ENCODE measurements at regions not wholly inside any gene's neighbourhood (a gene's known extent, or its start where the extent isn't known, plus 50 kb on each side); places are given as distances from the start of the nearest gene placed in this dataset.

DNA sequence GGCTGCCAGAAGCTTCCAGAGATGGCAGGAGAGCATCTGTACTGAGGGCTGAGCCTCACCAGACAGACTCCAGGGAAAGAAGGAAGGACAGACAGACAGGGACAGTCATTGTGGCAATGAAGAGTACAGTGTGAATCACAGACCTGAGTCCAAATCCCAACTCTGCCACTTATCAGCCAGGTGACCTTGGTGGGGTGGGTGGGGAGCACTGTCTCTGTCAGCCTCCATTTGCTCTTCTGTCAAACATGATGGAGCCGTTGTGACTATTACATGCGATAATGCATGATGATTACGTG is 85.9 kb upstream of the FSTL4 start:
- DNase-seq (ENCODE audit: low spot score in 2 of 2, unreplicated experiment in 2 of 2), result no peak
- Mint-ChIP-seq H3K27ac (no peak overlapping the region), H3K27me3 (ENCODE audit: low read depth) (peaks cover 23% of the 10 kb centered on the region), H3K36me3 (no peaks in the 10 kb centered on the region), H3K4me1 (peaks cover 7% of the 10 kb centered on the region), H3K9me3 (no peaks in the 10 kb centered on the region), H3K4me3 (no peak overlapping the region)
- TF ChIP-seq, protein P1, sequence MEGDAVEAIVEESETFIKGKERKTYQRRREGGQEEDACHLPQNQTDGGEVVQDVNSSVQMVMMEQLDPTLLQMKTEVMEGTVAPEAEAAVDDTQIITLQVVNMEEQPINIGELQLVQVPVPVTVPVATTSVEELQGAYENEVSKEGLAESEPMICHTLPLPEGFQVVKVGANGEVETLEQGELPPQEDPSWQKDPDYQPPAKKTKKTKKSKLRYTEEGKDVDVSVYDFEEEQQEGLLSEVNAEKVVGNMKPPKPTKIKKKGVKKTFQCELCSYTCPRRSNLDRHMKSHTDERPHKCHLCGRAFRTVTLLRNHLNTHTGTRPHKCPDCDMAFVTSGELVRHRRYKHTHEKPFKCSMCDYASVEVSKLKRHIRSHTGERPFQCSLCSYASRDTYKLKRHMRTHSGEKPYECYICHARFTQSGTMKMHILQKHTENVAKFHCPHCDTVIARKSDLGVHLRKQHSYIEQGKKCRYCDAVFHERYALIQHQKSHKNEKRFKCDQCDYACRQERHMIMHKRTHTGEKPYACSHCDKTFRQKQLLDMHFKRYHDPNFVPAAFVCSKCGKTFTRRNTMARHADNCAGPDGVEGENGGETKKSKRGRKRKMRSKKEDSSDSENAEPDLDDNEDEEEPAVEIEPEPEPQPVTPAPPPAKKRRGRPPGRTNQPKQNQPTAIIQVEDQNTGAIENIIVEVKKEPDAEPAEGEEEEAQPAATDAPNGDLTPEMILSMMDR (IDR thresholded peaks at IDR 0.05; ENCODE audit: unreplicated experiment), result no peak

DNA sequence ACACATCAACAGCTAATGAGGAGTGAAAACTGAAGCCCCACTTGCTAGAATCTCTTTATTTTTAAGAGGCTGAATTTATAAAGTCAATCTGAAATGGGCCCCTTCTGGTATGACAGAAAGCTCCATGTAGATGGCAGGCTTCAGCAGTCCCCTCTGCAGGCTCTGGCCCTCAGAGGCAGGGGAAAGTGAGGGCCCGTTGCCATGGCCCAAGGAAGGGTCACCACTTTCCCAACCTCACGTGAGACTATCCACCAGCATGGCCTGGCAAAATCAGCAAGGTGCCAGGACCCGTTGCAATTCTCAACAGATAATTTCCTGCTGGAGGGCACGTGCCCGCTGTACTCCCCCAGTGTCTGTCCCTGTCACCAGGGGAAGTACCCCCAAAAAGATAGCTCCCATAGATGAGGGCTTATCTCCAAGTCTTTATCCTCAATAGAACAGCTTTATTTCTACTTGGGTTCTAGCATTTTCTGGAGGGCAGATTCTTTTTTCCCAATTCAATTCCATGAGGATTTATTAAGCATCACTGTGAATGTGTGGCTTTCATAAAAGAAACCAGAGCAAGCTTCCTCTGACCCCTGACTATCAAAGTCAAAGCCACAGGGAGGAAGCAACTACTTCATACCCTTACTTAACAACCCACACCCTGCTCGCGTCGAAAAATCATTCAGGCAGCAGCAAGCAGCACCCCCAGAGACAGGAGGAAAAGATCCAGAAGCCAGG is 85.4 kb upstream of the FSTL4 start:
- no peaks in the 10 kb centered on the region for H3K36me3 Mint-ChIP-seq
- no peaks in the 10 kb centered on the region for H3K9me3 Mint-ChIP-seq
- peaks cover 26% of the 10 kb centered on the region for H3K27me3 Mint-ChIP-seq (ENCODE audit: low read depth)
- DNase-seq (ENCODE audit: low spot score in 2 of 2, unreplicated experiment in 2 of 2), result no peak
- TF ChIP-seq, protein P1 (IDR thresholded peaks at IDR 0.05; ENCODE audit: unreplicated experiment), result no peak
- peaks cover 2% of the 10 kb centered on the region for H3K4me1 Mint-ChIP-seq
- H3K4me3 Mint-ChIP-seq, result no peak overlapping the region
- H3K27ac Mint-ChIP-seq, result no peak overlapping the region

DNA sequence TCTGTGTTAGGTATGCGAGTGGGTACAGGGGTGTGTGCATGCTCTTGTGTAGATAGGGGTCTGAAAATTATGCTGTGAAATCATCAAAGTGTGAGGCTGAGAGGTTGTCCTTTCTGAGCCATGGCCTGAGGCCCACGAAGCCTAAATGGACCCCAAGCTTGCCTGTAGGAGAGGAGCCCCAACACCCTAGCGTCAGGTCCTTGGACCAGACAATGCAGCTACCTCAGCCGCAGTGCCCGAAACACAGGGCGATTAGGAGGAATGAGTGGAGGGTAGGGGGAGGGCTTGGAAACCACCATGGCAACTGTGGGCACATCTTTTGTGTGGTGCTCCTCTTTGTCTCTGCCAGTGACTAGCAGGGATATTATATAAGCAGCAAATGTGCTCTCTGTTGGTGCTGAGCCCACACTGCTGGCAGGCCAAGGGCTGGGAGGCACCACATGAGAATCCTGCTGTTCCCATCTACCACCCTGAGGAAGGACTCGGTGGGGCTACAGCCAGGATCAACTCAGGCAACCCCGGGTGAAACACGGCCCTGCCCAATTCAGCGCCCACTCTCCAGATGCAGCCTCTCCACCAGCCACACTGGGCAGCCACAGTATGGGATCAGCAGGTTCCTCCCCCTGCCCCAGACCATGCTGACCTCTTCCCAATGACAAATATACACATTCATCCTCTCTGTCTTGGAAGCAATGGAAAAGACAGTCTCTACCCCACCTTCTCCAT is 84.6 kb upstream of the FSTL4 start:
- Mint-ChIP-seq H3K4me3 (no peak overlapping the region), H3K27me3 (ENCODE audit: low read depth) (peaks cover 34% of the 10 kb centered on the region), H3K27ac (no peak overlapping the region), H3K9me3 (no peaks in the 10 kb centered on the region), H3K36me3 (no peaks in the 10 kb centered on the region), H3K4me1 (no peaks in the 10 kb centered on the region)
- no peak for DNase-seq (ENCODE audit: low spot score in 2 of 2, unreplicated experiment in 2 of 2)
- TF ChIP-seq, protein P1 (IDR thresholded peaks at IDR 0.05; ENCODE audit: unreplicated experiment), result no peak

DNA sequence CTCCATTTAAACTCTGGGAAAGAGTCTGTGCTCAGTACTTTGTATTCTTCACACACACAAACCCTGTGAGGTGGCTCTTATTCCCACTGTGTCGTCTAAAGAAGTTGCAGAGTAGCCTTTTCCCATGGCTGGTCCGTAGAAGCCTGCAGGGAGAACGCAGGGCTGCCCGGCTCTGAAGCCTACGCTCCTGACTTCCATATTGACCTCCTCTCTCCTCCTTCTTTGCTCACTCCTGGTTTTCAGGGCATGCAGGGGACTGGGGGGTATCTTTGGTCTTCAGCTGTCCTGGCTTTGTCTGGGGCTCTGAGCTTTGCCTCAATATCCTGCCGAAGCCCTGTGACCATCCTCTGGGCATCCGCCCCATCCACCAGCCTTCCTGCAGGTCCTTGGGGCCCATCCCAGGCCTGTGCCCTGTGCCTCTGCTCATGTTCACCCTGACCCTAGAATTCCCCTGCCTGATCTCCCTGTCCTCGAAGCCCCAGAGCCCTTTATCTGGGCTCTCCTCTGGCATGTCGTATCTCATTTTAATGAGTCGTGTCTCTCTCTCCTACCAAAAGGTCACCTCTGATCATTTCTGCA is 83.8 kb upstream of the FSTL4 start:
- TF ChIP-seq, protein P1 (IDR thresholded peaks at IDR 0.05; ENCODE audit: unreplicated experiment), result no peak
- Mint-ChIP-seq H3K27me3 (ENCODE audit: low read depth) (peaks cover 42% of the 10 kb centered on the region), H3K27ac (no peak overlapping the region), H3K36me3 (no peaks in the 10 kb centered on the region), H3K9me3 (no peaks in the 10 kb centered on the region), H3K4me1 (no peaks in the 10 kb centered on the region), H3K4me3 (no peak overlapping the region)
- no peak for DNase-seq (ENCODE audit: low spot score in 2 of 2, unreplicated experiment in 2 of 2)

DNA sequence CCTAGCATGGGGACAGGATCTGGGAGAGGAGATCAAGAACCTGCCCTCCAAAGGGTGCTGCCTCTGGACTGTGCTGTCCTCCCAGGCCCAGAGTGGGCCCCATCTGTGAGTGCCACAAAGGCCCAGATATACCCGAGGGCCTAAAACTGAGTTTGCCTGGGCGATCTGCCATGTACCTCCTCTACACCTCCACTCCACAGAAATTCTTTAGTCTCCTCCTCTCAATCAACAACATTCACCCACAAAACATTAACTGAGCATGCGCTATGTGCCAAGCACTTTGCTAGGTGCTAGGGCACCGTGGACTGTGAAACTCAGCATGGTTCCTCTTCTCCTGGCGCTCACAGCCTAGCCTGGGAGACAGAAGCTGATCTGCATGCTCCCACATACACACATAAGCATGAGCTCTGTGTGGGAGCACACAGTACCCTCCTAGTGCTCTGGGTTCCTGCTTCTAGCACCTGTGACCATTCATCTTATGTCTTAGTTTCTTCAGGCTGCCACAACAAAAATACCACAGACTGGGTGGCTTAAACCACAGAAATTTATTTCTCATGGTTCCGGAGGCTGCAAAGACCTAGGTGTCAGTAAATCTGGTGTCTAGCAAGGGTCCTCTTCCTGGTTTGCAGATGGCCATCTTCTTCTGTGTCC is 82.0 kb upstream of the FSTL4 start:
- H3K27ac Mint-ChIP-seq, result no peak overlapping the region
- no peak overlapping the region for H3K4me3 Mint-ChIP-seq
- no peak for DNase-seq (ENCODE audit: low spot score in 2 of 2, unreplicated experiment in 2 of 2)

More for the DNA sequence above, 82.0 kb upstream of the FSTL4 start:
- Mint-ChIP-seq H3K4me1 (no peaks in the 10 kb centered on the region), H3K9me3 (no peaks in the 10 kb centered on the region), H3K36me3 (no peaks in the 10 kb centered on the region), H3K27me3 (ENCODE audit: low read depth) (peaks cover 59% of the 10 kb centered on the region)
- TF ChIP-seq, protein P1 (IDR thresholded peaks at IDR 0.05; ENCODE audit: unreplicated experiment), result no peak

All from mesothelial cell of epicardium (in vitro differentiated cells).